ENCODE measurements at regions not wholly inside any gene's neighbourhood (a gene's known extent, or its start where the extent isn't known, plus 50 kb on each side); places are given as distances from the start of the nearest gene placed in this dataset.

- no peak for DNase-seq (ENCODE audit: low spot score)
Observed at GRCh38 chr12:92537290-92537960, 165.4 kb upstream of the PLEKHG7 start.

DNA sequence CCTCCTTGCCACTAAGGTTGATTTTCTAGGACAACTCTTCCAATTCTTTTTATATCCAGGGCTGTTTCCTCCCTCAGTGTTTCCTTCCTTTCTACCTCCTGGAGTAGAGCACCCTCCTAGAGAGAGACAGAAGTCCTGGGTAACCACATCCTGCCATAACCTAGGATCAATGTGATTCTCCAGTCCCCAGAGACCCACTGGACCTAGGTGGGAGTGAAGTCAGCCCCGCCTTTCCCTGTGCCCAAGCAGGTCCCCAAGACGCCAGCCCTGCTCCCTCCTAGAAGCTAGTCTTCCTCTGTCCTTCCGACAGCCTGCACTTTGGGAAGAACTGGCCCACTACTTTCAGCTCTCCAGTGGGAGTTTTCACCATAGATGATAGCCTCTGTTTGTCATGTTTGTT is 166.8 kb upstream of the PLEKHG7 start:
- no peak for DNase-seq (ENCODE audit: low spot score)

- no peak for DNase-seq (ENCODE audit: low spot score)
Observed at GRCh38 chr12:92533280-92533890, 169.4 kb upstream of the PLEKHG7 start.

- DNase-seq (ENCODE audit: low spot score): no peak
Observed at GRCh38 chr12:92530706-92531105, 172.1 kb upstream of the PLEKHG7 start.

GRCh38 chr12:92529944-92530343 is 172.8 kb upstream of the PLEKHG7 start:
- DNase-seq (ENCODE audit: low spot score): no peak

DNA sequence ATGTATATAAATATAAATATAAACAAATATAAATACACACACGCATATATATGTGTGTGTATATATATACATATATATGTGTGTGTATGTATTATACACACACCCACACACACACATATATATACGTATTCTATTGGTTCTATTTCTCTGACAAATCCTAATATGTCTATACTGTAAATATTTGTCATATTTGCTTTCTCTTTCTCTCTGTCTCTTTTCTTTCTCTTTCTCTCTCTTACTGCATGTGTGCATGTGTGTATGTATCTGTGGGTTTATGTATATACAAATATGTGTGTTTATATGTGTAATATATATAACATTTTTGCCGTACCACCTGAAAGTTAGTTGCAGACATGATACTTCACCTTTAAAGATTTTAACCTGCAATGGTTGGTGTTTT is 174.2 kb upstream of the PLEKHG7 start:
- no peak for DNase-seq (ENCODE audit: low spot score)

- no peak for DNase-seq (ENCODE audit: low spot score)
Observed at GRCh38 chr12:92528097-92528496, 174.7 kb upstream of the PLEKHG7 start.

DNA sequence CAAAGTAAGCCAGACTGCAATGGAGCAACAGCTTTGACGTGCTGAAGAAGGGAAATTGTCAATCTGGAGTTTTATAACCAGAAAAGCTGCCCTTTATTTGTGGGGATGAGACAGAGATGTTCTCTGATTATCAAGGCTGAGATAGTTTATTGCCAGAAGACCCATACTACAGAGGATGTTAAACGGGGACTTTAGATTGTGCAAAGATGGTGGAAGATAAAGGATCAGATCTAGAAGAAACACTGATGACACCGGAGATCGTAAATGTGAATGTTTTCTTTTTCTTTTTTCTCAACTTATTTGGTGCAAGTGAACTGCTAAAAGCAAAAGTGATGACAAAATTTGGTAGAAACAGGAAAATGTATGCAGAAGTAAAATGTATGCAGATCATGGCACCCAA is 178.3 kb upstream of the PLEKHG7 start:
- DNase-seq (ENCODE audit: low spot score): no peak

DNA sequence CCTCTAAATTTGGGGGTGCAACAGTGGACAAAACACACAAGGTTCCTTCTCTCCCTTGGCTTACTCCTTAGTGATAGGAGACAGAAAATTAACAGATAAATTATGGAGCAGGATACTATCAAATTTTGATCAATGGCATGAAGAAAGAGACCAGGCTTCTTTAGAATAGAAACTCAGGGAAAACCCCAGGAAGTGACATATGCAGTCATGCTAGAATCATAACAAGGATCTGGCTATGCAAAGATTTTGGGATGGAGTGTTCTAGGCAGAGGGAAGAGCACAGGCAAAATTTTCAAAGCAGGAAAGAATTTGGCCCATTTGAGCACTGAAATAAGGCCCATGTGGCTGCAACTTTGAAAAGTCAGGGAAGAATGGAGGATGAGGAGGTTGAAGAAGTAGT is 182.3 kb upstream of the PLEKHG7 start:
- no peak for DNase-seq (ENCODE audit: low spot score)

GRCh38 chr12:92519284-92519683 is 183.5 kb upstream of the PLEKHG7 start:
- no peak for DNase-seq (ENCODE audit: low spot score)

DNA sequence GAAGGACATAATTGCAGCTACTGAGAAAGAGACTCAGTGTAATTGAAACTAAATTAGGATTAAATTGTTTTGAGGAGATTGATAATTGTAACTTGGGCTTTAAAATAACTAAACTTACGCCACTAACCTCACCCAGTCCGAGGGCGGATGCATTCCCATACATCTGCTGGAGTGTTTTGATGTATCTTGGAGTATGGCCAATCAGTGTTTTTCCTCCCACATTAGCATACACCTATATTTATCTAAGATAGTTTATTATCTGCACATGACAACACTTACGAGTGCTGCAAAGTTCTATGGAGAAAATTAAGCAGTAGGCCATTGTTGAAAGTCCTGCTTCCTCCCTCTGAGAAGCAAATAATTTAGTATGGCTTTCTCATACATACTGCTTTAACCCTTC is 184.7 kb upstream of the PLEKHG7 start:
- no peak for DNase-seq (ENCODE audit: low spot score)

DNA sequence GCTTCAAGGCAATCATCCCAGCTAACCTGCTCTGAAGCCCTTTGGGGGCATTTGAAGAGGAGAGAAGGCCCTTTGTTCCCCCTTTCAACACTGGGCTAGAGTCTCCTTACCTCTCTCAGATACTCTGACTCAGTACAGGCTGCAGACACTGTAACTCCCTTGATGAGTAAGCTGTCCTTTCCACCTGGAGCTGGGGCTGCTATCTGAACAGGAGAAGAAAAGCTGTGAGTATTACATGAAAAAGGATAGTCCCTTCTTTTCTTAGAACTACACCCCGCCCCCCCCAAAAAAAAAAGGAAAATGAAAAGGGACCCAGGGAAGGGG is 186.6 kb upstream of the PLEKHG7 start:
- no peak for DNase-seq (ENCODE audit: low spot score)

DNA sequence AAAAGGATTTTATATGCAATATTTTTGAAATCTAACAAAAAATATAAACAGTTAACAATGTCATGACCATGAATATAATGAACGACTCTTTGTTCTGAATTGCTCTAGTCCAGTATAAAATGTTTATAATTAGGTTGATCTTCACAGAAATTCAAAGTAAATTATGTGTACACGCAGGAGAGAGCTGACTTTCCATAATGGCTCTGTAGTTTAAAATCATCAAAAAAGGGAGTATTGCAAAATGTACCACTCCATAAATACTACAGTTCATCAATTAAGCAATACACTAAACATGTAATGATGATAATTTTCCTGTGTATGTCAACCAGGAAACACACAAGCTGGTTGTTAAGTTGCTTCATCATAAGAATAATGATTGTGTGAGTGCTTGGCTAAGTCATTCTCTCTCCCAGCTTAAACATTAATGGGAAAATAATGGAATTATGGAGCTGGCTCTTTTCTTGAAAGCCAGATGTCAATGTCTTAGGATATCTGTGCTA is 189.5 kb upstream of the PLEKHG7 start:
- DNase-seq (ENCODE audit: low spot score): no peak

DNA sequence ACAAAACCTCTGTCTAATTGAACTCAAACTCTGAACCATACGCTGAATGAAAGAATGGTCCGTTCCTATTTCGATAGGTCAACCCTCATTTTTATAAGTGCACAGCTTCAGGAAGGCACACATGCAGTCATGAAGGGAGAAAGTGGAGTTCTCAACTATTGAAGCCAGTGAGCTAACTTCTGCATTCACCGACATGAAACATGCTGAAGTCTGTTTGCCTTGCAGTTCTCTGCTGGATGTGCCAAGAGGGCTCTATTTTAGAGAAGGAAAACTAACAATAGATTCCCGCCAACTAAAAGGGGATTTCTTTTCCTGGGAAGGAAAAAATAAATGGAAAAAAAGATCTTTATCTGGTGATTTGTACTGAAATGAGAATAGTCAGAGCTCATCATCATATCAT is 191.0 kb upstream of the PLEKHG7 start:
- no peak for DNase-seq (ENCODE audit: low spot score)

DNA sequence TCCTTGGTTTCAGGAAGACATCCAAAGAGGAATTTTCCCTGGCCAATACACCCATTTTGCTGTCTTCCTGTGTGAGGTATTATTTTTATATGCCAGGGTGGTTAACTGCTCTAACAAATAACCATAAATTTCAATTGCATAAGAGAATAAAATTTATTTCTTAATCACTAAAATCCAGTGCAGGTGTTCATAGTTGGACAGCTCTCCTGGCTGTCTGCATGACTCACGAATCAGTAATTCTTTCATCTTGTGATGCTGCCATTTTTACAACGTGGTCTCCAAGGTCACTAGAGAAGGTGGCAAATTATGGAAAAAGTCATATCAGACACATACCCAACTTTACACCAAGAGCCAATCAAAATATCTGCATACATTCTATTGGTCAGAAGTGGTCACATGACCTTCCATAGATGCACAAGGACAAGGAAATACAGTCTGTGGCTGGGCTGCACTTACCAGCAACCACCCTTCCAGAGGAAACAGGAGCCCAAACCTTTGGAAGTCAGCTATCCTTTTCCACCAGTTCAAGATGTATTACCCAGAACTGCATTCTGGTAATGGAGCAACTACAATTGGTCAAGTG is 193.5 kb upstream of the PLEKHG7 start:
- no peak for DNase-seq (ENCODE audit: low spot score)

- no peak for DNase-seq (ENCODE audit: low spot score)
Observed at GRCh38 chr12:92506891-92507290, 195.9 kb upstream of the PLEKHG7 start.

DNA sequence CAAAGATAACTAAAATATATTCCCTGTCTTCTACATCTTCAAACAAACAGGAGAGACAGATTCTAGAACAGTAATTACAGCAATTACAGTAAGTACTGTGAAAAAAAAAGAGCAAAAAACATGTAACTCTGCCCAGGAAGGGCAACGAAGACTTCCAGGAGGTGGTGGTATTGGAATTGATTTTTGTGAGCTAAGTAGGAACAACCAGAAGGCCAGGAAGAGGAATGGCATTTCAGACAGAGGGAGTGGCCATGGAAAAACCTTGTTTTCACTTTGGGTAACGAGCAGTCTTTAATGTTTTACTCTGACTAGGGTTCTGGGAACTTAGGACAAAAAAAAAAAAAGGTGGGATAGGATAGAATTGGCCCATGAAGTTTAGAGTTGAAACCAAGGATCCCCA is 196.3 kb upstream of the PLEKHG7 start:
- DNase-seq (ENCODE audit: low spot score): no peak

DNA sequence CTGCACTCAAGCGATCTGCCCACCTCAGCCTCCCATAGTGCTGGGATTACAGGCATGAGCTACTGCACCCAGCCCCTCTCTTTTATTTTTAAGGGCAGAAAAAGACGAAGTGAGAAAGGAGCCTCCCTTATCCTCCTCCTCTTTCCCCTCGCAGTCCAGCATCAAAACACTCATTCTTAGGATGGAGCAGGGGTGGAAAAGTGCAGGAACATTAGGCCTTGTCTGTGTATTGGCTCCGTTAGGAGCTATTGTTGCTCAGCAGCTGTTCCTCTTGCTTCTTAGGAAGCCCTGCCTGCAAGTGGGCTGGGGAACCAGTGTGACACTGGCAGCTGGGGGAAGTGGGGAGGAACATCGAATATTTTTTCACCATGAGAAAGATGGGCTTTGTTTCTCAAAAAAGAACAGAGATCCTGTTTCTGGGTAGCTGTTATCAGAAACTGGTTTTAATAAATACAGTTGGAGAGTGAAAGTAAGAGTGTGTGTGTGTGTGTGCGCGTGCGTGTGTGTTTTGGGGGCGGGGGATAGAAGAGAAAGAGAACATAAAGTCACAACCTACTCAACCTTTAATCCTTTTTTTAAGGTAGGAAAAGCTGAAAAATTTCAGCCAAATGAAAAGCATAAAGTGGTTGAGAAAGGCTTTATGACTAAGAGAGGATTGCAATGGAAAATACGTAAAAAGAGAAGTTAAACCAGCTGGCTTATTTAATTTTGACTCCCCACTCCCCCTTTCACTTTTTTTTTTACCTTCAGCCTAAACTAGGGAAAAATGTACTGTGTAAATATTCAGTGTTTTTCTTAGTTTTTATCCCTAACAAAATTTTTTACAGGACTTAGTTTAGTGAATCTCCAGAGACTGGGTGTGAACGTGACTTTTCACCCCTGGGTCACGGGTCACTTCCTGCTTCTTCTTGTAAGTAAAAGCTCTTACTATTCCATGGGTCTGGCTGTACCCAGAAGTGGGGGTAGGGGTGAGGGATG is 197.2 kb upstream of the PLEKHG7 start:
- no peak for DNase-seq (ENCODE audit: low spot score)

- no peak for DNase-seq (ENCODE audit: low spot score)
Observed at GRCh38 chr12:92504594-92504981, 198.2 kb upstream of the PLEKHG7 start.

- no peak for DNase-seq (ENCODE audit: low spot score)
Observed at GRCh38 chr12:92503971-92504593, 198.7 kb upstream of the PLEKHG7 start.

Data from mesenteric fat pad (tissue), 1 donor.